H1 (cell line): ENCODE measurements at regions not wholly inside any gene's neighbourhood (a gene's known extent, or its start where the extent isn't known, plus 50 kb on each side); places are given as distances from the start of the nearest gene placed in this dataset.

Experiments used
- SIRT6 ChIP-seq: IDR thresholded peaks from one replicate; pipeline ENCODE4 v1.7.1; 2012; ENCODE audit warnings: low read length, inconsistent platforms
- TCF12 ChIP-seq: IDR thresholded peaks from 2 replicates; pipeline ENCODE4 v1.6.1; 2011; ENCODE audit warnings: low read depth, mild to moderate bottlenecking, low read length
- ZNF274 ChIP-seq: IDR thresholded peaks from 2 replicates; pipeline ENCODE4 v1.7.0; 2012; ENCODE audit warnings: low read length, borderline replicate concordance; ENCODE audit errors: extremely low read depth
- TF ChIP-seq, protein P1 (sequence below): IDR thresholded peaks from 2 replicates; pipeline ENCODE4 v1.6.1; 2011; ENCODE audit warnings: low read length, improper control_type of control experiment

DNA sequence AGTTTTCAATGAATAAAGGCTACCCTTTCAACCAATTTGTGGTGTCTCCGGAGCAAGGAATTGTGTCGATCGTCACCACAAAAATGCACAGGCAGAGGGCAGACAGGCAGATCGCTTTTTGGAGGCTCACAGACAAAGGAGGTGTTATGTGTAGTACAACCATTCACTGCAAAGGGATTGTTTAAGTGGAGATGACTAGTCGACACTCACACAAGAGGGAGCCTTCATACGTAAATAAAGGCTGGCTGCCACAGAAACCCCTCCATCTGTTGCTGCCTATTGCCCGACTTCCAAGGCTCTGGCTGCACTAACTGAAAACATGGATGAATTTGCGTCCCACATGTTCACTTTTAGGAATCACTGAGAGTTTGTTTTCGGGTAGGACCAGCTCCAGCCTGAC is 281.1 kb downstream of the NKX6-1 start (continued):
- TF ChIP-seq, protein P1, sequence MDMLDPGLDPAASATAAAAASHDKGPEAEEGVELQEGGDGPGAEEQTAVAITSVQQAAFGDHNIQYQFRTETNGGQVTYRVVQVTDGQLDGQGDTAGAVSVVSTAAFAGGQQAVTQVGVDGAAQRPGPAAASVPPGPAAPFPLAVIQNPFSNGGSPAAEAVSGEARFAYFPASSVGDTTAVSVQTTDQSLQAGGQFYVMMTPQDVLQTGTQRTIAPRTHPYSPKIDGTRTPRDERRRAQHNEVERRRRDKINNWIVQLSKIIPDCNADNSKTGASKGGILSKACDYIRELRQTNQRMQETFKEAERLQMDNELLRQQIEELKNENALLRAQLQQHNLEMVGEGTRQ: no peak
- no peak for TF ChIP-seq SIRT6
- TF ChIP-seq TCF12: no peak
- no peak for TF ChIP-seq ZNF274
